IMR-90 (cell line): ENCODE measurements at regions not wholly inside any gene's neighbourhood (a gene's known extent, or its start where the extent isn't known, plus 50 kb on each side); places are given as distances from the start of the nearest gene placed in this dataset.

Experiments
- ATAC-seq: fragments of 200-7000 bp; cut with Tn5 transposase; 2 replicates; pipeline ENCODE4 v1.9.1; 2020; ENCODE audit warnings: low read depth, mild to moderate bottlenecking, moderate library complexity
- BruUV-seq: library from RNA; stranded (reverse); fragments of 400-500 nt; replicated peaks from 2 replicates; lab custom pipeline; 2021; lab: Mats Ljungman, UMichigan
- CTCF ChIA-PET: fragments of 300-600 bp; formaldehyde crosslinking; extraction: SDS; loops from one replicate; lab custom pipeline; 2021; ENCODE audit warnings: antibody characterized with exemption; lab: Yijun Ruan, JAX
- POLR2A ChIA-PET: fragments of 300-600 bp; sonication (Branson Sonifier 250); formaldehyde crosslinking; loops from one replicate; lab custom pipeline; 2022; ENCODE audit warnings: antibody characterized with exemption; ENCODE audit not compliant: unreplicated experiment; lab: Charles Lee
- DNase-seq: peaks from one replicate; pipeline ENCODE4 v3.0.0; 2013
- H2AFZ ChIP-seq: replicated peaks from 2 replicates; pipeline ENCODE3; 2013; ENCODE audit warnings: low read length, mild to moderate bottlenecking; ENCODE audit not compliant: poor library complexity
- H2AK5ac ChIP-seq: 2 replicates; pipeline ENCODE4 v1.6.1; 2013; ENCODE audit warnings: low read depth, low read length, inconsistent platforms
- H2AK9ac ChIP-seq: replicated peaks from 2 replicates; pipeline ENCODE3; 2013; ENCODE audit warnings: mild to moderate bottlenecking, low read depth, low read length, moderate library complexity; ENCODE audit not compliant: poor library complexity
- H2BK120ac ChIP-seq: 2 replicates; pipeline ENCODE4 v1.6.1; 2013; ENCODE audit warnings: low read depth, low read length, inconsistent platforms
- H2BK15ac ChIP-seq: 3 replicates; pipeline ENCODE4 v1.6.1; 2013; ENCODE audit warnings: low read depth, low read length, inconsistent platforms
- H2BK20ac ChIP-seq: 2 replicates; pipeline ENCODE4 v1.6.1; 2013; ENCODE audit warnings: low read depth, mild to moderate bottlenecking, inconsistent platforms, low read length, moderate library complexity
- H2BK5ac ChIP-seq: 2 replicates; pipeline ENCODE4 v1.6.1; 2013; ENCODE audit warnings: mild to moderate bottlenecking, low read depth, low read length, inconsistent platforms; ENCODE audit not compliant: poor library complexity, severe bottlenecking
- H3K14ac ChIP-seq: replicated peaks from 2 replicates; pipeline ENCODE4 v1.6.1; 2013; ENCODE audit warnings: low read depth, low read length, inconsistent platforms
- H3K18ac ChIP-seq: 2 replicates; pipeline ENCODE4 v1.6.1; 2013; ENCODE audit warnings: low read depth, low read length, control low read depth
- H3K23ac ChIP-seq: 2 replicates; pipeline ENCODE4 v1.6.1; 2013; ENCODE audit warnings: low read depth, low read length, inconsistent platforms
- H3K27ac ChIP-seq: 2 replicates; pipeline ENCODE4 v1.5.1; 2013; ENCODE audit warnings: mild to moderate bottlenecking, control low read depth, low read length; ENCODE audit not compliant: insufficient read depth
- H3K27me3 ChIP-seq: 2 replicates; pipeline ENCODE4 v1.6.1; 2013; ENCODE audit warnings: low read length; ENCODE audit not compliant: control insufficient read depth, insufficient read depth
- H3K36me3 ChIP-seq: 2 replicates; pipeline ENCODE4 v1.6.1; 2013; ENCODE audit warnings: low read length, mixed read lengths; ENCODE audit not compliant: control insufficient read depth, insufficient read depth
- H3K4ac ChIP-seq: 2 replicates; pipeline ENCODE4 v1.6.1; 2013; ENCODE audit warnings: low read depth, low read length, inconsistent platforms
- H3K4me1 ChIP-seq: 2 replicates; pipeline ENCODE4 v1.6.1; 2013; ENCODE audit warnings: low read length, mixed read lengths; ENCODE audit not compliant: control insufficient read depth, insufficient read depth
- H3K4me2 ChIP-seq: 2 replicates; pipeline ENCODE4 v1.6.1; 2013; ENCODE audit warnings: low read depth, mild to moderate bottlenecking, control low read depth, low read length, moderate library complexity
- H3K4me3 ChIP-seq: 2 replicates; pipeline ENCODE4 v1.5.1; 2013; ENCODE audit warnings: low read depth, mild to moderate bottlenecking, control low read depth, low read length, moderate library complexity; ENCODE audit not compliant: insufficient read depth
- H3K56ac ChIP-seq: 2 replicates; pipeline ENCODE4 v1.6.1; 2013; ENCODE audit warnings: low read length, inconsistent platforms; ENCODE audit not compliant: insufficient read depth; ENCODE audit errors: extremely low read depth
- H3K79me1 ChIP-seq, 2 experiments: 2 replicates each; pipeline ENCODE4 v1.6.1; 2013; ENCODE audit warnings: low read length in 2 of 2, inconsistent platforms in 1 of 2, low read depth in 1 of 2
- H3K9ac ChIP-seq: 2 replicates; pipeline ENCODE4 v1.6.1; 2013; ENCODE audit warnings: low read depth, low read length, control low read depth
- H3K9me1 ChIP-seq: 2 replicates; pipeline ENCODE4 v1.6.1; 2013; ENCODE audit warnings: low read length, inconsistent platforms; ENCODE audit not compliant: insufficient read depth
- H3K9me3 ChIP-seq: 2 replicates; pipeline ENCODE4 v1.6.1; 2013; ENCODE audit warnings: low read length; ENCODE audit not compliant: control insufficient read depth, insufficient read depth
- H4K20me1 ChIP-seq: 2 replicates; pipeline ENCODE4 v1.6.1; 2013; ENCODE audit warnings: low read length, inconsistent platforms; ENCODE audit not compliant: insufficient read depth
- H4K5ac ChIP-seq: 2 replicates; pipeline ENCODE4 v1.6.1; 2013; ENCODE audit warnings: mild to moderate bottlenecking, low read depth, low read length, control low read depth
- H4K8ac ChIP-seq, 2 experiments: 2 replicates each; pipeline ENCODE4 v1.6.1; 2013; ENCODE audit warnings: low read depth in 2 of 2, low read length in 2 of 2, control low read depth in 1 of 2, inconsistent platforms in 1 of 2
- H4K91ac ChIP-seq: 2 replicates; pipeline ENCODE4 v1.6.1; 2013; ENCODE audit warnings: low read depth, low read length, inconsistent platforms; ENCODE audit not compliant: insufficient read depth
- BHLHE40 ChIP-seq: fragments of 150-350 bp; IDR thresholded peaks from 2 replicates; pipeline ENCODE4 v1.6.1; 2016; ENCODE audit warnings: mild to moderate bottlenecking, low read depth, low read length
- CEBPB ChIP-seq: IDR thresholded peaks from 2 replicates; pipeline ENCODE4 v1.6.1; 2012; ENCODE audit warnings: low read depth, low read length, improper control_type of control experiment
- CHD1 ChIP-seq: IDR thresholded peaks from 2 replicates; pipeline ENCODE4 v1.6.1; 2012; ENCODE audit warnings: low read depth, low read length, improper control_type of control experiment
- CTCF ChIP-seq: conservative IDR thresholded peaks from 2 replicates; pipeline ENCODE4 v1.5.1; 2012; ENCODE audit warnings: mild to moderate bottlenecking, low read depth, low read length, improper control_type of control experiment
- ELK1 ChIP-seq: fragments of 150-350 bp; IDR thresholded peaks from 2 replicates; pipeline ENCODE4 v1.6.1; 2016; ENCODE audit warnings: low read depth, mild to moderate bottlenecking, low read length, moderate library complexity, borderline replicate concordance
- FOS ChIP-seq: fragments of 150-350 bp; IDR thresholded peaks from 2 replicates; pipeline ENCODE4 v1.6.1; 2016; ENCODE audit warnings: low read depth, low read length
- MAFK ChIP-seq: IDR thresholded peaks from 2 replicates; pipeline ENCODE4 v1.6.1; 2012; ENCODE audit warnings: low read depth, low read length, improper control_type of control experiment
- MAZ ChIP-seq: IDR thresholded peaks from 2 replicates; pipeline ENCODE4 v1.6.1; 2012; ENCODE audit warnings: low read depth, mild to moderate bottlenecking, low read length, improper control_type of control experiment, moderate library complexity, borderline replicate concordance
- MXI1 ChIP-seq: IDR thresholded peaks from 2 replicates; pipeline ENCODE4 v1.6.1; 2012; ENCODE audit warnings: low read depth, mild to moderate bottlenecking, low read length, moderate library complexity, borderline replicate concordance
- NFE2L2 ChIP-seq: fragments of 150-350 bp; IDR thresholded peaks from 2 replicates; pipeline ENCODE4 v1.6.1; 2016; ENCODE audit warnings: low read depth, mild to moderate bottlenecking, low read length
- POLR2A ChIP-seq: IDR thresholded peaks from 2 replicates; pipeline ENCODE4 v1.6.1; 2012; ENCODE audit warnings: mild to moderate bottlenecking, low read depth, low read length
- RAD21 ChIP-seq: IDR thresholded peaks from 2 replicates; pipeline ENCODE4 v1.6.1; 2012; ENCODE audit warnings: low read length, improper control_type of control experiment
- RCOR1 ChIP-seq: IDR thresholded peaks from 2 replicates; pipeline ENCODE4 v1.6.1; 2012; ENCODE audit warnings: mild to moderate bottlenecking, low read length, improper control_type of control experiment; ENCODE audit not compliant: insufficient replicate concordance
- RFX5 ChIP-seq: IDR thresholded peaks from 2 replicates; pipeline ENCODE4 v1.8.0; 2012; ENCODE audit warnings: low read depth, mild to moderate bottlenecking, low read length, moderate library complexity
- SMC3 ChIP-seq: fragments of 150-350 bp; IDR thresholded peaks from 2 replicates; pipeline ENCODE4 v1.6.1; 2016; ENCODE audit warnings: low read depth, mild to moderate bottlenecking, antibody characterized with exemption, low read length, moderate library complexity
- USF2 ChIP-seq: fragments of 150-350 bp; IDR thresholded peaks from 2 replicates; pipeline ENCODE4 v1.6.1; 2017; ENCODE audit warnings: mild to moderate bottlenecking, antibody characterized with exemption, low read length, low read depth
- WGBS, 2 experiments: methylation state at CpG; one replicate each; pipeline versions ENCODE4 v1.1.5 to v1.1.7; 2013; ENCODE audit warnings: missing lambda C conversion rate in 2 of 2; ENCODE audit not compliant: insufficient read length in 1 of 2; ENCODE audit errors: extremely low coverage in 2 of 2; 5-methylcytosine and 5-hydroxymethylcytosine counted together
- dilution Hi-C: fragments of 300-500 bp; cut with HindIII; formaldehyde crosslinking; loops from one replicate; pipeline ENCODE4 v1.14.3; 2018; ENCODE audit warnings: low sequenced_read_pairs; ENCODE audit not compliant: unreplicated experiment
- in situ Hi-C: fragments of 300-500 bp; cut with MboI; formaldehyde crosslinking; loops from 3 replicates; pipeline ENCODE4 v1.14.3; 2019; ENCODE audit warnings: low sequenced_read_pairs, inconsistent platforms, mixed read lengths
- intact Hi-C: fragments of 100-400 bp; cut with micrococcal nuclease; formaldehyde crosslinking; loops from 2 replicates; pipeline ENCODE4 v1.10.0; 2022

GRCh38 chr10:3960496-3960895 lies 175.5 kb upstream of the KLF6 start:
- H3K27ac ChIP-seq = no peak overlapping the region
- no peak for ATAC-seq
- H3K27me3 ChIP-seq = no peaks in the 10 kb centered on the region
- no peaks in the 10 kb centered on the region for H3K36me3 ChIP-seq
- no peak overlapping the region for H2AK5ac ChIP-seq
- H2BK20ac ChIP-seq = no peak overlapping the region
- no peak overlapping the region for H3K56ac ChIP-seq
- DNase-seq = no peak
- no peak overlapping the region for H4K8ac ChIP-seq
- no peak overlapping the region for H4K91ac ChIP-seq
- in situ Hi-C loops = no loop called here
- no peak overlapping the region for H3K23ac ChIP-seq
- no peak overlapping the region for H3K18ac ChIP-seq
- intact Hi-C loops = no loop called here
- TF ChIP-seq MAFK = no peak
- no peak for TF ChIP-seq CHD1
- no peak for TF ChIP-seq RAD21
- TF ChIP-seq NFE2L2 = no peak
- TF ChIP-seq SMC3 = no peak
- TF ChIP-seq RFX5 = no peak
- TF ChIP-seq MXI1 = no peak
- no peak for TF ChIP-seq RCOR1
- no peak for TF ChIP-seq POLR2A
- TF ChIP-seq BHLHE40 = no peak
- TF ChIP-seq ELK1 = no peak
- TF ChIP-seq CEBPB = no peak
- TF ChIP-seq MAZ = no peak
- TF ChIP-seq FOS = no peak
- TF ChIP-seq USF2 = no peak
- no peak for TF ChIP-seq CTCF
- no peak overlapping the region for H2BK5ac ChIP-seq
- H3K4me1 ChIP-seq = no peaks in the 10 kb centered on the region
- no peak overlapping the region for H3K4me3 ChIP-seq
- no peaks in the 10 kb centered on the region for H3K79me1 ChIP-seq
- H2BK120ac ChIP-seq = no peak overlapping the region
- H3K4ac ChIP-seq = no peak overlapping the region
- 86% methylated on average over 4 of the region's 5 CpGs; no CpG with 5 or more reads in 1 of the 2 experiments for WGBS, 2 experiments
- H2AFZ ChIP-seq = no peak overlapping the region
- no peak overlapping the region for H3K9ac ChIP-seq
- H3K14ac ChIP-seq = no peak overlapping the region
- dilution Hi-C loops = no loop called here
- H3K9me1 ChIP-seq = no peaks in the 10 kb centered on the region
- no peak overlapping the region for H2AK9ac ChIP-seq
- H4K5ac ChIP-seq = no peak overlapping the region
- no peak overlapping the region for H3K4me2 ChIP-seq
- no TSS peak for BruUV-seq
- no peaks in the 10 kb centered on the region for H3K9me3 ChIP-seq
- CTCF ChIA-PET = no interaction called here
- no peak overlapping the region for H2BK15ac ChIP-seq
- POLR2A ChIA-PET = no interaction called here
- H4K20me1 ChIP-seq = no peaks in the 10 kb centered on the region
